GM23338 (cell line): ENCODE measurements at regions not wholly inside any gene's neighbourhood (a gene's known extent, or its start where the extent isn't known, plus 50 kb on each side); places are given as distances from the start of the nearest gene placed in this dataset.
"Not testable (repeated sequence)": the region's sequence is repeated elsewhere in the genome, so short reads cannot be mapped to it uniquely, and the experiment has no call there.

Experiments
- ATAC-seq: fragments of 200-7000 bp; cut with Tn5 transposase; 3 replicates; pipeline ENCODE4 v1.9.1; 2020
- DNase-seq: peaks from one replicate; pipeline ENCODE4 v3.0.0-alpha.2; 2015; ENCODE audit warnings: low spot score
- H2AFZ ChIP-seq: fragments of 200-600 bp; sonication (generic); 2 replicates; pipeline ENCODE4 v1.8.0; 2016; ENCODE audit warnings: antibody characterized with exemption, mild to moderate bottlenecking, moderate library complexity
- H3F3A ChIP-seq: fragments of 200-600 bp; sonication (generic); replicated peaks from 2 replicates; pipeline ENCODE4 v1.8.0; 2017; ENCODE audit warnings: antibody characterized with exemption, mixed run types, low read depth
- H3K27ac ChIP-seq: fragments of 200-600 bp; sonication (generic); 2 replicates; pipeline ENCODE4 v1.6.1; 2016; ENCODE audit warnings: low read depth
- H3K27me3 ChIP-seq: fragments of 200-600 bp; sonication (generic); 2 replicates; pipeline ENCODE4 v1.8.0; 2016; ENCODE audit warnings: mild to moderate bottlenecking, mixed run types, moderate library complexity; ENCODE audit not compliant: insufficient read depth
- H3K36me3 ChIP-seq: fragments of 200-600 bp; sonication (generic); 2 replicates; pipeline ENCODE4 v1.8.0; 2016; ENCODE audit warnings: mild to moderate bottlenecking; ENCODE audit not compliant: insufficient read depth
- H3K4me1 ChIP-seq: fragments of 200-600 bp; sonication (generic); 2 replicates; pipeline ENCODE4 v1.8.0; 2016; ENCODE audit warnings: mild to moderate bottlenecking, moderate library complexity; ENCODE audit not compliant: insufficient read depth
- H3K4me2 ChIP-seq: fragments of 200-600 bp; sonication (generic); 2 replicates; pipeline ENCODE4 v1.7.1; 2017; ENCODE audit warnings: mixed run types
- H3K4me3 ChIP-seq: fragments of 200-600 bp; sonication (generic); 2 replicates; pipeline ENCODE4 v1.6.1; 2016; ENCODE audit warnings: mixed run types
- H3K79me2 ChIP-seq: fragments of 200-600 bp; sonication (generic); replicated peaks from 2 replicates; pipeline ENCODE4 v1.8.0; 2017; ENCODE audit warnings: mild to moderate bottlenecking; ENCODE audit not compliant: insufficient read depth
- H3K9me2 ChIP-seq: fragments of 200-600 bp; sonication (generic); 2 replicates; pipeline ENCODE4 v1.8.0; 2017; ENCODE audit not compliant: insufficient read depth
- H4K20me1 ChIP-seq: fragments of 200-600 bp; sonication (generic); replicated peaks from 2 replicates; pipeline ENCODE4 v1.8.0; 2017; ENCODE audit warnings: mild to moderate bottlenecking; ENCODE audit not compliant: insufficient read depth
- H3K27ac Mint-ChIP-seq: 2 replicates; pipeline ENCODE4 v1.8.0; 2020; ENCODE audit warnings: inconsistent platforms, mild to moderate bottlenecking, moderate library complexity, mixed read lengths
- H3K27me3 Mint-ChIP-seq: 3 replicates; pipeline ENCODE4 v1.8.0; 2022; ENCODE audit warnings: low read depth, mild to moderate bottlenecking, moderate library complexity, mixed read lengths, inconsistent platforms; ENCODE audit not compliant: insufficient read depth, poor library complexity
- H3K36me3 Mint-ChIP-seq: 3 replicates; pipeline ENCODE4 v1.8.0; 2021; ENCODE audit warnings: low read depth, mild to moderate bottlenecking, inconsistent platforms, moderate library complexity, mixed read lengths
- H3K4me1 Mint-ChIP-seq: 3 replicates; pipeline ENCODE4 v1.8.0; 2020; ENCODE audit warnings: mild to moderate bottlenecking, inconsistent platforms, mixed read lengths
- H3K4me3 Mint-ChIP-seq: 3 replicates; pipeline ENCODE4 v1.8.0; 2021; ENCODE audit warnings: moderate library complexity, mild to moderate bottlenecking, inconsistent platforms, mixed read lengths
- H3K9me3 Mint-ChIP-seq: 3 replicates; pipeline ENCODE4 v1.8.0; 2020; ENCODE audit warnings: moderate library complexity, mild to moderate bottlenecking, inconsistent platforms, mixed read lengths
- CTCF ChIP-seq, 2 experiments: fragments of 200-600 bp in 1 of 2; sonication (generic) in 1 of 2; conservative IDR thresholded peaks; 2 replicates each; pipeline versions ENCODE4 v1.5.1 to v1.6.1; 2016 to 2017; ENCODE audit warnings: antibody characterized with exemption in 2 of 2, low read depth in 2 of 2, mild to moderate bottlenecking in 2 of 2, moderate library complexity in 1 of 2
- EZH2 ChIP-seq: fragments of 200-600 bp; sonication (generic); IDR thresholded peaks from one replicate; pipeline ENCODE4 v1.8.0; 2017; ENCODE audit warnings: antibody characterized with exemption, mild to moderate bottlenecking, low read depth; ENCODE audit not compliant: unreplicated experiment
- JUNB ChIP-seq: IDR thresholded peaks from one replicate; pipeline ENCODE4 v1.6.1; 2016; ENCODE audit warnings: antibody characterized with exemption; ENCODE audit not compliant: unreplicated experiment
- POLR2AphosphoS5 ChIP-seq: IDR thresholded peaks from 2 replicates; pipeline ENCODE4 v1.6.1; 2016; ENCODE audit warnings: antibody characterized with exemption, low read depth
- ZNF462 ChIP-seq: fragments of 250-450 bp; sonication (Bioruptor Pico); IDR thresholded peaks from 2 replicates; pipeline ENCODE4 v1.5.0; 2020; ENCODE audit warnings: mild to moderate bottlenecking, moderate library complexity

GRCh38 chr6:103313432-103313831, 1546.3 kb downstream of the HACE1 start:
- Histone ChIP-seq H4K20me1 (no peaks in the 10 kb centered on the region), H2AFZ (no peak overlapping the region), H3K9me2 (peaks cover 6% of the 10 kb centered on the region; the same call in 1 of the 2 replicates), H3F3A (no peaks in the 10 kb centered on the region), H3K4me3 (no peak overlapping the region), H3K4me2 (no peak overlapping the region), H3K27me3 (no peaks in the 10 kb centered on the region), H3K4me1 (no peaks in the 10 kb centered on the region), H3K36me3 (no peaks in the 10 kb centered on the region), H3K27ac (no peak overlapping the region), H3K79me2 (no peaks in the 10 kb centered on the region)
- peaks cover 26% of the 10 kb centered on the region for H3K9me3 Mint-ChIP-seq
- H3K27ac Mint-ChIP-seq, result no peak overlapping the region
- TF ChIP-seq EZH2, result no peak
- TF ChIP-seq ZNF462 (CRISPR knock-in tag), result no peak
- TF ChIP-seq POLR2AphosphoS5, result no peak
- no peak for TF ChIP-seq JUNB
- no peak for TF ChIP-seq CTCF (conservative IDR thresholded peaks at IDR 0.05; ENCODE audit: low read depth in 2 of 2)
- no peak for ATAC-seq
- H3K36me3 Mint-ChIP-seq, result peaks cover 14% of the 10 kb centered on the region
- H3K4me3 Mint-ChIP-seq, result no peak overlapping the region
- no peak for DNase-seq
- no peaks in the 10 kb centered on the region for H3K4me1 Mint-ChIP-seq
- no peaks in the 10 kb centered on the region for H3K27me3 Mint-ChIP-seq

- not testable (repeated sequence) for H3K36me3 Mint-ChIP-seq, H3K27me3 ChIP-seq, H3K4me1 ChIP-seq, H3K4me1 Mint-ChIP-seq, H3K27ac ChIP-seq, H3K27ac Mint-ChIP-seq, H4K20me1 ChIP-seq, H3K79me2 ChIP-seq, H3K9me2 ChIP-seq, H2AFZ ChIP-seq, DNase-seq, ATAC-seq, H3K4me2 ChIP-seq, H3F3A ChIP-seq, H3K4me3 Mint-ChIP-seq, H3K4me3 ChIP-seq, H3K36me3 ChIP-seq, H3K27me3 Mint-ChIP-seq, H3K9me3 Mint-ChIP-seq
These were observed 1565.3 kb downstream of the HACE1 start for GRCh38 chr6:103294376-103294775.
